IMR-90 (cell line): ENCODE measurements at regions not wholly inside any gene's neighbourhood (a gene's known extent, or its start where the extent isn't known, plus 50 kb on each side); places are given as distances from the start of the nearest gene placed in this dataset.
"Not testable (repeated sequence)": the region's sequence is repeated elsewhere in the genome, so short reads cannot be mapped to it uniquely, and the experiment has no call there.

ENCODE experiments used
- ATAC-seq: fragments of 200-7000 bp; cut with Tn5 transposase; 2 replicates; pipeline ENCODE4 v1.9.1; 2020; ENCODE audit warnings: low read depth, mild to moderate bottlenecking, moderate library complexity
- BruUV-seq: library from RNA; stranded (reverse); fragments of 400-500 nt; replicated peaks from 2 replicates; lab custom pipeline; 2021; lab: Mats Ljungman, UMichigan
- CTCF ChIA-PET: fragments of 300-600 bp; formaldehyde crosslinking; extraction: SDS; loops from one replicate; lab custom pipeline; 2021; ENCODE audit warnings: antibody characterized with exemption; lab: Yijun Ruan, JAX
- POLR2A ChIA-PET: fragments of 300-600 bp; sonication (Branson Sonifier 250); formaldehyde crosslinking; loops from one replicate; lab custom pipeline; 2022; ENCODE audit warnings: antibody characterized with exemption; ENCODE audit not compliant: unreplicated experiment; lab: Charles Lee
- DNase-seq: peaks from one replicate; pipeline ENCODE4 v3.0.0; 2013
- H2AFZ ChIP-seq: replicated peaks from 2 replicates; pipeline ENCODE3; 2013; ENCODE audit warnings: low read length, mild to moderate bottlenecking; ENCODE audit not compliant: poor library complexity
- H2AK5ac ChIP-seq: 2 replicates; pipeline ENCODE4 v1.6.1; 2013; ENCODE audit warnings: low read depth, low read length, inconsistent platforms
- H2AK9ac ChIP-seq: replicated peaks from 2 replicates; pipeline ENCODE3; 2013; ENCODE audit warnings: mild to moderate bottlenecking, low read depth, low read length, moderate library complexity; ENCODE audit not compliant: poor library complexity
- H2BK120ac ChIP-seq: 2 replicates; pipeline ENCODE4 v1.6.1; 2013; ENCODE audit warnings: low read depth, low read length, inconsistent platforms
- H2BK15ac ChIP-seq: 3 replicates; pipeline ENCODE4 v1.6.1; 2013; ENCODE audit warnings: low read depth, low read length, inconsistent platforms
- H2BK20ac ChIP-seq: 2 replicates; pipeline ENCODE4 v1.6.1; 2013; ENCODE audit warnings: low read depth, mild to moderate bottlenecking, inconsistent platforms, low read length, moderate library complexity
- H2BK5ac ChIP-seq: 2 replicates; pipeline ENCODE4 v1.6.1; 2013; ENCODE audit warnings: mild to moderate bottlenecking, low read depth, low read length, inconsistent platforms; ENCODE audit not compliant: poor library complexity, severe bottlenecking
- H3K14ac ChIP-seq: replicated peaks from 2 replicates; pipeline ENCODE4 v1.6.1; 2013; ENCODE audit warnings: low read depth, low read length, inconsistent platforms
- H3K18ac ChIP-seq: 2 replicates; pipeline ENCODE4 v1.6.1; 2013; ENCODE audit warnings: low read depth, low read length, control low read depth
- H3K23ac ChIP-seq: 2 replicates; pipeline ENCODE4 v1.6.1; 2013; ENCODE audit warnings: low read depth, low read length, inconsistent platforms
- H3K27ac ChIP-seq: 2 replicates; pipeline ENCODE4 v1.5.1; 2013; ENCODE audit warnings: mild to moderate bottlenecking, control low read depth, low read length; ENCODE audit not compliant: insufficient read depth
- H3K27me3 ChIP-seq: 2 replicates; pipeline ENCODE4 v1.6.1; 2013; ENCODE audit warnings: low read length; ENCODE audit not compliant: control insufficient read depth, insufficient read depth
- H3K36me3 ChIP-seq: 2 replicates; pipeline ENCODE4 v1.6.1; 2013; ENCODE audit warnings: low read length, mixed read lengths; ENCODE audit not compliant: control insufficient read depth, insufficient read depth
- H3K4ac ChIP-seq: 2 replicates; pipeline ENCODE4 v1.6.1; 2013; ENCODE audit warnings: low read depth, low read length, inconsistent platforms
- H3K4me1 ChIP-seq: 2 replicates; pipeline ENCODE4 v1.6.1; 2013; ENCODE audit warnings: low read length, mixed read lengths; ENCODE audit not compliant: control insufficient read depth, insufficient read depth
- H3K4me2 ChIP-seq: 2 replicates; pipeline ENCODE4 v1.6.1; 2013; ENCODE audit warnings: low read depth, mild to moderate bottlenecking, control low read depth, low read length, moderate library complexity
- H3K4me3 ChIP-seq: 2 replicates; pipeline ENCODE4 v1.5.1; 2013; ENCODE audit warnings: low read depth, mild to moderate bottlenecking, control low read depth, low read length, moderate library complexity; ENCODE audit not compliant: insufficient read depth
- H3K56ac ChIP-seq: 2 replicates; pipeline ENCODE4 v1.6.1; 2013; ENCODE audit warnings: low read length, inconsistent platforms; ENCODE audit not compliant: insufficient read depth; ENCODE audit errors: extremely low read depth
- H3K79me1 ChIP-seq, 2 experiments: 2 replicates each; pipeline ENCODE4 v1.6.1; 2013; ENCODE audit warnings: low read length in 2 of 2, inconsistent platforms in 1 of 2, low read depth in 1 of 2
- H3K9ac ChIP-seq: 2 replicates; pipeline ENCODE4 v1.6.1; 2013; ENCODE audit warnings: low read depth, low read length, control low read depth
- H3K9me1 ChIP-seq: 2 replicates; pipeline ENCODE4 v1.6.1; 2013; ENCODE audit warnings: low read length, inconsistent platforms; ENCODE audit not compliant: insufficient read depth
- H3K9me3 ChIP-seq: 2 replicates; pipeline ENCODE4 v1.6.1; 2013; ENCODE audit warnings: low read length; ENCODE audit not compliant: control insufficient read depth, insufficient read depth
- H4K20me1 ChIP-seq: 2 replicates; pipeline ENCODE4 v1.6.1; 2013; ENCODE audit warnings: low read length, inconsistent platforms; ENCODE audit not compliant: insufficient read depth
- H4K5ac ChIP-seq: 2 replicates; pipeline ENCODE4 v1.6.1; 2013; ENCODE audit warnings: mild to moderate bottlenecking, low read depth, low read length, control low read depth
- H4K8ac ChIP-seq, 2 experiments: 2 replicates each; pipeline ENCODE4 v1.6.1; 2013; ENCODE audit warnings: low read depth in 2 of 2, low read length in 2 of 2, control low read depth in 1 of 2, inconsistent platforms in 1 of 2
- H4K91ac ChIP-seq: 2 replicates; pipeline ENCODE4 v1.6.1; 2013; ENCODE audit warnings: low read depth, low read length, inconsistent platforms; ENCODE audit not compliant: insufficient read depth
- WGBS, 2 experiments: methylation state at CpG; one replicate each; pipeline versions ENCODE4 v1.1.5 to v1.1.7; 2013; ENCODE audit warnings: missing lambda C conversion rate in 2 of 2; ENCODE audit not compliant: insufficient read length in 1 of 2; ENCODE audit errors: extremely low coverage in 2 of 2; 5-methylcytosine and 5-hydroxymethylcytosine counted together
- dilution Hi-C: fragments of 300-500 bp; cut with HindIII; formaldehyde crosslinking; loops from one replicate; pipeline ENCODE4 v1.14.3; 2018; ENCODE audit warnings: low sequenced_read_pairs; ENCODE audit not compliant: unreplicated experiment
- in situ Hi-C: fragments of 300-500 bp; cut with MboI; formaldehyde crosslinking; loops from 3 replicates; pipeline ENCODE4 v1.14.3; 2019; ENCODE audit warnings: low sequenced_read_pairs, inconsistent platforms, mixed read lengths
- intact Hi-C: fragments of 100-400 bp; cut with micrococcal nuclease; formaldehyde crosslinking; loops from 2 replicates; pipeline ENCODE4 v1.10.0; 2022

- H3K23ac ChIP-seq: 0 out of 2 replicates have a peak overlapping the region, but pooled peaks have one; percentile 49
- H4K5ac ChIP-seq, H3K27me3 ChIP-seq, in situ Hi-C loops, H4K20me1 ChIP-seq, H2BK15ac ChIP-seq, H3K27ac ChIP-seq, H3K9me1 ChIP-seq, H4K91ac ChIP-seq, H3K36me3 ChIP-seq, intact Hi-C loops, POLR2A ChIA-PET, H3K18ac ChIP-seq, H3K9me3 ChIP-seq, BruUV-seq, H3K4ac ChIP-seq, ATAC-seq, H2AK9ac ChIP-seq, DNase-seq, H2BK5ac ChIP-seq, H2BK20ac ChIP-seq, H3K79me1 ChIP-seq, H2BK120ac ChIP-seq, H3K4me2 ChIP-seq, H3K9ac ChIP-seq, H3K56ac ChIP-seq, H2AFZ ChIP-seq, H2AK5ac ChIP-seq, H3K4me3 ChIP-seq, H3K14ac ChIP-seq, dilution Hi-C loops, CTCF ChIA-PET, H4K8ac ChIP-seq, H3K4me1 ChIP-seq: not testable (repeated sequence)
- WGBS, 2 experiments: no CpG with 5 or more reads among the region's 4 CpGs
These were observed 191.7 kb upstream of the IRF2BP2 start for GRCh38 chr1:234801636-234802035.

- H3K79me1 ChIP-seq, intact Hi-C loops, H3K9ac ChIP-seq, H3K36me3 ChIP-seq, H2AK9ac ChIP-seq, CTCF ChIA-PET, H3K23ac ChIP-seq, H3K4me3 ChIP-seq, DNase-seq, H3K4ac ChIP-seq, BruUV-seq, H2AFZ ChIP-seq, H3K14ac ChIP-seq, H4K20me1 ChIP-seq, H3K4me2 ChIP-seq, POLR2A ChIA-PET, H3K27ac ChIP-seq, H3K27me3 ChIP-seq, H4K91ac ChIP-seq, H2BK20ac ChIP-seq, H3K9me1 ChIP-seq, H3K4me1 ChIP-seq, H4K5ac ChIP-seq, H3K18ac ChIP-seq, H2AK5ac ChIP-seq, H2BK5ac ChIP-seq, H2BK120ac ChIP-seq, dilution Hi-C loops, H2BK15ac ChIP-seq, H3K56ac ChIP-seq, H3K9me3 ChIP-seq, in situ Hi-C loops, H4K8ac ChIP-seq: not testable (repeated sequence)
- ATAC-seq: peak; percentile 24; the same call in 1 of the 2 replicates
- WGBS, 2 experiments: no CpG with 5 or more reads among the region's 2 CpGs
These were observed 191.2 kb upstream of the IRF2BP2 start for GRCh38 chr1:234801147-234801546.
